Panc1 (cell line): ENCODE measurements at regions not wholly inside any gene's neighbourhood (a gene's known extent, or its start where the extent isn't known, plus 50 kb on each side); places are given as distances from the start of the nearest gene placed in this dataset.

ENCODE experiments used
- ATAC-seq: fragments of 200-7000 bp; cut with Tn5 transposase; 2 replicates; pipeline ENCODE4 v1.9.1; 2020; ENCODE audit warnings: mild to moderate bottlenecking, moderate library complexity
- BruUV-seq: library from RNA; stranded (reverse); fragments of 400-500 nt; replicated peaks from 2 replicates; lab custom pipeline; 2021; lab: Mats Ljungman, UMichigan
- CTCF ChIA-PET: fragments of 300-600 bp; sonication (Branson Sonifier 250); formaldehyde crosslinking; loops from one replicate; lab custom pipeline; 2022; ENCODE audit warnings: antibody characterized with exemption; lab: Charles Lee
- POLR2A ChIA-PET: fragments of 300-600 bp; sonication (Branson Sonifier 250); formaldehyde crosslinking; loops from one replicate; lab custom pipeline; 2022; ENCODE audit warnings: antibody characterized with exemption; lab: Charles Lee
- DNase-seq: peaks from one replicate; pipeline ENCODE4 v3.0.0-alpha.2; 2010; ENCODE audit warnings: low read depth, low spot score
- H3K27ac ChIP-seq: 2 replicates; pipeline ENCODE4 v1.5.1; 2011; ENCODE audit warnings: mild to moderate bottlenecking, low read length, inconsistent platforms
- H3K27me3 ChIP-seq: fragments of 200-500 bp; sonication (Bioruptor generic); 2 replicates; pipeline ENCODE4 v1.6.0; 2014; ENCODE audit warnings: low read length, inconsistent platforms; ENCODE audit not compliant: control insufficient read depth, insufficient read depth
- H3K36me3 ChIP-seq: fragments of 200-500 bp; sonication (Bioruptor generic); 2 replicates; pipeline ENCODE4 v1.5.1; 2014; ENCODE audit warnings: inconsistent platforms, mild to moderate bottlenecking, low read length, moderate library complexity; ENCODE audit not compliant: control insufficient read depth, insufficient read depth
- H3K4me1 ChIP-seq: 2 replicates; pipeline ENCODE4 v1.5.1; 2011; ENCODE audit warnings: inconsistent platforms, mild to moderate bottlenecking, low read length, moderate library complexity; ENCODE audit not compliant: control insufficient read depth, insufficient read depth
- H3K4me3 ChIP-seq, 2 experiments: 2 replicates each; pipeline ENCODE4 v1.5.1; 2011 to 2012; ENCODE audit warnings: low read depth in 2 of 2, low read length in 2 of 2, mild to moderate bottlenecking in 2 of 2, inconsistent platforms in 1 of 2, moderate library complexity in 1 of 2
- H3K9me3 ChIP-seq: fragments of 200-500 bp; sonication (Bioruptor generic); 2 replicates; pipeline ENCODE4 v1.5.1; 2014; ENCODE audit warnings: low read depth, mild to moderate bottlenecking, inconsistent platforms, low read length, moderate library complexity; ENCODE audit not compliant: control insufficient read depth, insufficient read depth
- POLR2AphosphoS5 ChIP-seq: IDR thresholded peaks from 2 replicates; pipeline ENCODE4 v1.6.1; 2012; ENCODE audit warnings: mild to moderate bottlenecking, low read depth, low read length, moderate library complexity
- SIN3A ChIP-seq: IDR thresholded peaks from 2 replicates; pipeline ENCODE4 v1.6.1; 2012; ENCODE audit warnings: low read depth, mild to moderate bottlenecking, low read length, moderate library complexity, borderline replicate concordance; ENCODE audit not compliant: insufficient read depth
- TCF7L2 ChIP-seq: IDR thresholded peaks from 2 replicates; pipeline ENCODE4 v1.6.1; 2011; ENCODE audit warnings: mild to moderate bottlenecking, low read depth, low read length, inconsistent platforms
- in situ Hi-C: cut with HindIII; loops from 2 replicates; pipeline ENCODE4 v1.10.0; 2016; ENCODE audit warnings: low sequenced_read_pairs, low pct_unique_long_range_greater_than_20kb
- intact Hi-C: fragments of 100-400 bp; cut with micrococcal nuclease; formaldehyde crosslinking; loops from one replicate; pipeline ENCODE4 v1.10.0; 2022; ENCODE audit not compliant: unreplicated experiment
- TF ChIP-seq, protein P1 (sequence below), 2 experiments: IDR thresholded peaks; 2 replicates each; pipeline ENCODE4 v1.6.1; 2011 to 2012; ENCODE audit warnings: low read depth in 2 of 2, control low read depth in 1 of 2, low read length in 1 of 2, mild to moderate bottlenecking in 1 of 2, moderate library complexity in 1 of 2; ENCODE audit not compliant: insufficient read depth in 1 of 2
- TF ChIP-seq, protein P2 (sequence below): fragments of 450-650 bp; IDR thresholded peaks from 2 replicates; pipeline ENCODE4 v1.5.1; 2017; ENCODE audit warnings: mild to moderate bottlenecking

DNA sequence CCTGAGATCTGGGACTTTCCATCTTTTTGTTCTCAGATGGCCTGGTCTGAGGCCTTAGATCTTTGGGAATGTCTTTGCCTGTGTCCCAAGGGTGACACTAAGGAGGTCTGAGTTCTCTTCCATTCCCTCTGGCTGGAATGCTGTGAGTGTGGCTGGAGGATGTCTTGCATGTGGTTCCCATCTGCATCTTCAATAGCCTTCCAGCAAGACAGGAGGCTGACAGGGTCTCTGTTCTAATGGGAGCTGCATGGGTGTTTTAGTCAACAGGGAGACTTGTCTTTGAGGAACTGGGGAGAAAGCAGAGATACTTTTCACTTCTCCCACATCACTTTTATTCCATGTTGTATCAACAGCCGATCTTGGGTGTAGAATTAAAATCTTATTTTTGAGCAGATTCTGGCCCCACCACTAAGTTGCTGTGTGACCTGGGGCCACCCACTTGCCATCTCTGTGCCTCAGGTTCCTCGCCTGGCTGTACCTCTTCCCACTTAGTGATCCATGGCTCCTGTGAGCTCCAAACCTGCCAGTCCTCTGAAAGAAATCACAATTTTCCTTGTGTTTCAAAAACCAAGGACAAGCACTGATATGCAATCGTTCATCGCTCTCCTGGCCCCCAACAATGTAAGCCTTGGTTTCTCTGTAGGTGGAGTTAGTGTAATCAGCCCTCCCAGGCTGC, 75.2 kb downstream of the LSM3 start:
- H3K36me3 ChIP-seq = no peaks in the 10 kb centered on the region
- H3K4me1 ChIP-seq = peaks cover 19% of the 10 kb centered on the region
- CTCF ChIA-PET = no interaction called here
- POLR2A ChIA-PET = no interaction called here
- DNase-seq = no peak
- no peak overlapping the region for H3K4me3 ChIP-seq
- BruUV-seq = no TSS peak
- in situ Hi-C loops (no loop called here), intact Hi-C loops (no loop called here)
- H3K27ac ChIP-seq = peak overlapping the region; percentile 34; the same call in 1 of the 2 replicates
- ATAC-seq = no peak
- no peaks in the 10 kb centered on the region for H3K27me3 ChIP-seq
- TF ChIP-seq, protein P1, sequence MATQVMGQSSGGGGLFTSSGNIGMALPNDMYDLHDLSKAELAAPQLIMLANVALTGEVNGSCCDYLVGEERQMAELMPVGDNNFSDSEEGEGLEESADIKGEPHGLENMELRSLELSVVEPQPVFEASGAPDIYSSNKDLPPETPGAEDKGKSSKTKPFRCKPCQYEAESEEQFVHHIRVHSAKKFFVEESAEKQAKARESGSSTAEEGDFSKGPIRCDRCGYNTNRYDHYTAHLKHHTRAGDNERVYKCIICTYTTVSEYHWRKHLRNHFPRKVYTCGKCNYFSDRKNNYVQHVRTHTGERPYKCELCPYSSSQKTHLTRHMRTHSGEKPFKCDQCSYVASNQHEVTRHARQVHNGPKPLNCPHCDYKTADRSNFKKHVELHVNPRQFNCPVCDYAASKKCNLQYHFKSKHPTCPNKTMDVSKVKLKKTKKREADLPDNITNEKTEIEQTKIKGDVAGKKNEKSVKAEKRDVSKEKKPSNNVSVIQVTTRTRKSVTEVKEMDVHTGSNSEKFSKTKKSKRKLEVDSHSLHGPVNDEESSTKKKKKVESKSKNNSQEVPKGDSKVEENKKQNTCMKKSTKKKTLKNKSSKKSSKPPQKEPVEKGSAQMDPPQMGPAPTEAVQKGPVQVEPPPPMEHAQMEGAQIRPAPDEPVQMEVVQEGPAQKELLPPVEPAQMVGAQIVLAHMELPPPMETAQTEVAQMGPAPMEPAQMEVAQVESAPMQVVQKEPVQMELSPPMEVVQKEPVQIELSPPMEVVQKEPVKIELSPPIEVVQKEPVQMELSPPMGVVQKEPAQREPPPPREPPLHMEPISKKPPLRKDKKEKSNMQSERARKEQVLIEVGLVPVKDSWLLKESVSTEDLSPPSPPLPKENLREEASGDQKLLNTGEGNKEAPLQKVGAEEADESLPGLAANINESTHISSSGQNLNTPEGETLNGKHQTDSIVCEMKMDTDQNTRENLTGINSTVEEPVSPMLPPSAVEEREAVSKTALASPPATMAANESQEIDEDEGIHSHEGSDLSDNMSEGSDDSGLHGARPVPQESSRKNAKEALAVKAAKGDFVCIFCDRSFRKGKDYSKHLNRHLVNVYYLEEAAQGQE (IDR thresholded peaks at IDR 0.05; ENCODE audit: insufficient read depth in 1 of 2, low read depth in 2 of 2, low read length in 1 of 2) = no peak
- TF ChIP-seq, protein P2, sequence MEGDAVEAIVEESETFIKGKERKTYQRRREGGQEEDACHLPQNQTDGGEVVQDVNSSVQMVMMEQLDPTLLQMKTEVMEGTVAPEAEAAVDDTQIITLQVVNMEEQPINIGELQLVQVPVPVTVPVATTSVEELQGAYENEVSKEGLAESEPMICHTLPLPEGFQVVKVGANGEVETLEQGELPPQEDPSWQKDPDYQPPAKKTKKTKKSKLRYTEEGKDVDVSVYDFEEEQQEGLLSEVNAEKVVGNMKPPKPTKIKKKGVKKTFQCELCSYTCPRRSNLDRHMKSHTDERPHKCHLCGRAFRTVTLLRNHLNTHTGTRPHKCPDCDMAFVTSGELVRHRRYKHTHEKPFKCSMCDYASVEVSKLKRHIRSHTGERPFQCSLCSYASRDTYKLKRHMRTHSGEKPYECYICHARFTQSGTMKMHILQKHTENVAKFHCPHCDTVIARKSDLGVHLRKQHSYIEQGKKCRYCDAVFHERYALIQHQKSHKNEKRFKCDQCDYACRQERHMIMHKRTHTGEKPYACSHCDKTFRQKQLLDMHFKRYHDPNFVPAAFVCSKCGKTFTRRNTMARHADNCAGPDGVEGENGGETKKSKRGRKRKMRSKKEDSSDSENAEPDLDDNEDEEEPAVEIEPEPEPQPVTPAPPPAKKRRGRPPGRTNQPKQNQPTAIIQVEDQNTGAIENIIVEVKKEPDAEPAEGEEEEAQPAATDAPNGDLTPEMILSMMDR = no peak
- TF ChIP-seq POLR2AphosphoS5 (no peak), TCF7L2 (no peak)
- H3K9me3 ChIP-seq = no peaks in the 10 kb centered on the region

DNA sequence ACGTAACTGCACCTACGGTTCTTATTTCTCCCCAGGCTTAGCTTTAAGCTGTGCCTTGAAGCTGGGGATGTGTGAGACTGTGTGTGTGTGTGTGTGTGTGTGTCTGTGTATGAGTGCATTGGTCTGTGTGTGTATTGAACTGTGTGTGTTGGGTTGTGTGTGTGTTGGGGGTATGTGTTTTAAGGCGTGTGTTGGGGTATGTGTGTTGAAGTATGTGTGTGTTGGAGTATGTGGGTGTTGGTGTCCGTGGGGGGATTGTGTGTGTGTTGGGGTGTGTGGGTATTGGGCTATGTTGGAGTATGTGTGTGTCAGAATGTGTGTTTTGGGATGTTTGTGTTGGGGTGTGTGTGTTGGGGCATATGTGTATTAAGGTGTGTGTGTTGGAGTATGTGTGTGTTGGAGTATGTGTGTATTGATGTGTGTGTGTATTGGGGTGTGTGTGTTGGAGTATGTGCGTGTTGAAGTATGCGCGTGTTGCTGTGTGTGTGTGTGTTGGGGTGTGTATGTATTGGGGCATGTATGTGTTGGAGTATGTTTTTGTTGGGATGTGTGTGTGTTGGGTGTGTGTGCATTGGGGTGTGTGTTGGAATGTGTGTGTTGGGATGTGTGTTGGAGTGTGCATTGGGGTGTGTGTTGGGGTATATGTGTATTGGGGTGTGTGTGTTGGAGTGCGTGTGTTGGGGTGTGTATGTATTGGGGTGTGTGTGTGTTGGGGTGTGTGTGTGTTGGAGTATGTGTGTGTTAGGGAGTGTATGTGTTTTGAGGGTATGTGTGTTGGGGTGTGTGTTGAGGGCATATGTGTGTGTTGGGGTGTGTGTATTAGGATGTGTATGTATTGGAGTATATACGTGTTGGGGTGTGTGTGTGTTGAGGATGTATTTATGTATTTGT, 76.4 kb downstream of the LSM3 start:
- Histone ChIP-seq H3K27me3 (no peaks in the 10 kb centered on the region), H3K4me1 (peaks cover 21% of the 10 kb centered on the region), H3K36me3 (no peaks in the 10 kb centered on the region), H3K9me3 (no peaks in the 10 kb centered on the region), H3K27ac (peak overlapping the region; percentile 80), H3K4me3 (no peak overlapping the region)
- TF ChIP-seq, protein P1 (IDR thresholded peaks at IDR 0.05; ENCODE audit: insufficient read depth in 1 of 2, low read depth in 2 of 2, low read length in 1 of 2) = no peak
- TF ChIP-seq, protein P2 = no peak
- TF ChIP-seq SIN3A = no peak
- no peak for TF ChIP-seq TCF7L2
- no peak for TF ChIP-seq POLR2AphosphoS5
- intact Hi-C loops = no loop called here
- ChIA-PET POLR2A (no interaction called here), CTCF (no interaction called here)
- DNase-seq (no peak), ATAC-seq (no peak)
- in situ Hi-C loops = no loop called here
- BruUV-seq = no TSS peak
